ENCODE measurements at regions not wholly inside any gene's neighbourhood (a gene's known extent, or its start where the extent isn't known, plus 50 kb on each side); places are given as distances from the start of the nearest gene placed in this dataset.
"Not testable (repeated sequence)": the region's sequence is repeated elsewhere in the genome, so short reads cannot be mapped to it uniquely, and the experiment has no call there.

GRCh38 chr7:125806491-125806890 lies 876.9 kb upstream of the POT1 start:
- TF ChIP-seq CTCF (conservative IDR thresholded peaks at IDR 0.05 in 1 of 2, IDR thresholded peaks at IDR 0.05 in 1 of 2; ENCODE audit: low read depth in 1 of 2, low read length in 2 of 2); EZH2 (IDR thresholded peaks at IDR 0.05; ENCODE audit: low read length, missing control alignments): not testable (repeated sequence)

Data from fibroblast of lung (primary cell).